ENCODE measurements at regions not wholly inside any gene's neighbourhood (a gene's known extent, or its start where the extent isn't known, plus 50 kb on each side); places are given as distances from the start of the nearest gene placed in this dataset.

DNA sequence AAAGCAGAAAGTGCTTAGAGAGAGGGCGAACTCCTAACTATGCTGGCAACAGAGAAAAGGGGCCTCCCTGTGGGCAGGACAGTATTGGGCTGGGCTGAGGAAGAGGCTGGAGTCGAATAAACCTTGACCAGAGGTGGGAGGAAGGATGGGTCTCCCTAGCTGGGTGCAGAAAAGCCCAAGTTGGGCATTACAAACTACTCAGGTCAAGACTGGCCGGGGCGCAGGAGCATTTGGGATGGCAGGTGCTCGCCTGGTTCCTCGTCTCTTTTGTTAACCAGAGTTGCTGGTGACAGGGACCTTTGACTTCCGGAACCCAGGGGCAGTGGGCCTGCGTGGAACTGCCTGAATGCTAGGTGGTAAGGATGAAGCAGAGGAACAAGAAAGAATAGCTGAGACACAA lies 80.3 kb upstream of the SHISAL1 start:
- TF ChIP-seq, protein P1, sequence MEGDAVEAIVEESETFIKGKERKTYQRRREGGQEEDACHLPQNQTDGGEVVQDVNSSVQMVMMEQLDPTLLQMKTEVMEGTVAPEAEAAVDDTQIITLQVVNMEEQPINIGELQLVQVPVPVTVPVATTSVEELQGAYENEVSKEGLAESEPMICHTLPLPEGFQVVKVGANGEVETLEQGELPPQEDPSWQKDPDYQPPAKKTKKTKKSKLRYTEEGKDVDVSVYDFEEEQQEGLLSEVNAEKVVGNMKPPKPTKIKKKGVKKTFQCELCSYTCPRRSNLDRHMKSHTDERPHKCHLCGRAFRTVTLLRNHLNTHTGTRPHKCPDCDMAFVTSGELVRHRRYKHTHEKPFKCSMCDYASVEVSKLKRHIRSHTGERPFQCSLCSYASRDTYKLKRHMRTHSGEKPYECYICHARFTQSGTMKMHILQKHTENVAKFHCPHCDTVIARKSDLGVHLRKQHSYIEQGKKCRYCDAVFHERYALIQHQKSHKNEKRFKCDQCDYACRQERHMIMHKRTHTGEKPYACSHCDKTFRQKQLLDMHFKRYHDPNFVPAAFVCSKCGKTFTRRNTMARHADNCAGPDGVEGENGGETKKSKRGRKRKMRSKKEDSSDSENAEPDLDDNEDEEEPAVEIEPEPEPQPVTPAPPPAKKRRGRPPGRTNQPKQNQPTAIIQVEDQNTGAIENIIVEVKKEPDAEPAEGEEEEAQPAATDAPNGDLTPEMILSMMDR (IDR thresholded peaks at IDR 0.05; ENCODE audit: insufficient read depth, low read length, poor library complexity, severe bottlenecking) = no peak
- Histone ChIP-seq H3K27me3 (replicated peaks; ENCODE audit: control insufficient read depth, insufficient read depth, low read length) (peaks cover 1% of the 10 kb centered on the region), H3K4me3 (replicated peaks; ENCODE audit: low read depth, low read length) (no peak overlapping the region), H3K36me3 (ENCODE audit: control insufficient read depth, insufficient read depth, low read length) (no peaks in the 10 kb centered on the region)
- DNase-seq (ENCODE audit: extremely low read depth, insufficient read length) = no peak

DNA sequence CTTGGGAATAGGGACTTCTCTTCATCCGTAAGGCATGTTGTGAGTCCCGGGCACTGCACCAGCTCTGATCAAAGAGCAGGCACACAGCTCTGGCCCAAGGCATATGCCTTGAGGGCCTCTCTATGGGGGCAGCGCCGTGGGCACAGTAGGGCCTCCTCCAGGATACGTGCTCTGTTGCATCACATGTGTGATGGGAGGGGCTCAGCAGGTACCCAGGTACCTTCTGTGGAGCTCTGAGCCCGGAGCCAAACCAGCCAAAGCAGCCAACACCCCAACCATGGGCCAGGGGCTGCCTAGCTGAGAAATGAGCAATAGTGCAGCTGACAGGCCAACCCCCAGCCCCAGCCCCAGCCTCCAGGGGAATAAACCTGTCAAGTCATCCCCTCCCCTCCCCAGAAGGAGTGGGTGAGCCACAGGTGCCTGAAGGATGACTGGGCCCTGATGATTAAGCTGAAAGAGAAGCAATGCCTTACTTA lies 79.7 kb upstream of the SHISAL1 start:
- peaks cover 1% of the 10 kb centered on the region for H3K27me3 ChIP-seq (replicated peaks; ENCODE audit: control insufficient read depth, insufficient read depth, low read length)
- TF ChIP-seq, protein P1 (IDR thresholded peaks at IDR 0.05; ENCODE audit: insufficient read depth, low read length, poor library complexity, severe bottlenecking) = no peak
- no peak overlapping the region for H3K4me3 ChIP-seq (replicated peaks; ENCODE audit: low read depth, low read length)
- no peaks in the 10 kb centered on the region for H3K36me3 ChIP-seq (ENCODE audit: control insufficient read depth, insufficient read depth, low read length)
- DNase-seq (ENCODE audit: extremely low read depth, insufficient read length) = no peak

DNA sequence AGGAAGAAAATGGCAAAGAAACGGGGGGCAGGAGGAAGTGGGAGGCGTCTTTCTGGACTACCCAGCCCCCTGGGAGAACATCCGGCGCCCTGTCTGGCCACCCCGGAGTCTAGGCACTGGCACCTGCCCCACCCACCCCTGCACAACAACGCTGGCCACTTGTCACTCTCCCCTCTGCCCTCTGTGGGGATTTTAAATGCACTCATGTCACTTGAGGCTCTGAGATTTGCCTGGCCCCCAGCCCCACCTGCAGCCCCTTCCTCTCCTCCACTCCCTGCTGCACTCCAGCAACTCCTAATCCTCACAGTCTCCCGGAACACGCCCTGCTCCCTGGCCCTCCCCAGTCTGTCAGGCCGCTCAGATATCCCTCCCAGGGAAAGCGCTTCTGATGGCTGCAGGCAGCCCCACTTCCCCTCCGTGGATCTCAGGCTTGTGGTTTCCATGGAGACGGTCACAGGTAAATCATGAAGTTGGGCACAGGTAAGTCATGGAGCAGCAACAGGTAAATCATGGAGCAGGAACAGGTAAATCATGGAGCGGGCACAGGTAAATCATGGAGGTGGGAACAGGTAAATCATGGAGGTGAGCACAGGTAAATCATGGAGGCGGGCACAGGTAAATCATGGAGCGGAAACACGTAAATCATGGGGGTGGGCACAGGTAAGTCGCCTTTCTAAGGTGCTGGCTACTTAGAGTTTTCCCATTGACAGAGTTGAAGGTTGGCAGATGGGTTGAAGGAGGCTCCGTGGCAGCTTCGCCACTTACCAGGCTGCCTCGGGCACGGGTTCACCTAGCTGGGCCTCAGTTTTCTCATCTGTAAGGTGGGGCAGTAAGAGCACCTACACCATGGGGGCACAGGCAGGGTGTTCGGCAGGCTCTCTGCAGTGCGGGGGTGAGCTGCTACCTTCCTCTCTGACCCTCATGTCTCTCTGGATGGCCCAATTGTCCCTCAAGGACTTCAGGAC lies 79.0 kb upstream of the SHISAL1 start:
- Histone ChIP-seq H3K4me3 (replicated peaks; ENCODE audit: low read depth, low read length) (no peak overlapping the region), H3K36me3 (ENCODE audit: control insufficient read depth, insufficient read depth, low read length) (no peaks in the 10 kb centered on the region), H3K27me3 (replicated peaks; ENCODE audit: control insufficient read depth, insufficient read depth, low read length) (peaks cover 1% of the 10 kb centered on the region)
- DNase-seq (ENCODE audit: extremely low read depth, insufficient read length) = no peak
- TF ChIP-seq, protein P1 (IDR thresholded peaks at IDR 0.05; ENCODE audit: insufficient read depth, low read length, poor library complexity, severe bottlenecking) = no peak

DNA sequence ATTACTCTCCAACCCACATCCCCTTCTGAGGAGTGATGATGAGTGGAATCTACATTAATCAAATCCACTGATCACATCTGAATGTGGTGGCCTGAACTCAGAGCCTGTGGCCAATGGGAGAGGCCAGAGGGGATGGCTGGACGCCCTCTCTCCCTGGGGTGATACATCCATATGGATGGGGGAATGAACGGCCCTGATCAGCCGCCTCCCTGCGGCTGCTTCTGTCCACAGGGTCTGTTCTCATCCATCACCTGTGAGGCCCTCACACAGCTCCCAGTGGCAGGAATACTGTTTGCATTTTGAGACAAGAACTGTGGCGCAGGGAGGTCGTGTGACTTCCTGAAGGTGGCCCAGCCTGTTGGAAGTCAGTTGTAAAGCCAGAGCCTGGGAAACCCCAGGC lies 78.3 kb upstream of the SHISAL1 start:
- no peak for DNase-seq (ENCODE audit: extremely low read depth, insufficient read length)
- Histone ChIP-seq H3K36me3 (ENCODE audit: control insufficient read depth, insufficient read depth, low read length) (no peaks in the 10 kb centered on the region), H3K27me3 (replicated peaks; ENCODE audit: control insufficient read depth, insufficient read depth, low read length) (peaks cover 1% of the 10 kb centered on the region), H3K4me3 (replicated peaks; ENCODE audit: low read depth, low read length) (no peak overlapping the region)
- TF ChIP-seq, protein P1 (IDR thresholded peaks at IDR 0.05; ENCODE audit: insufficient read depth, low read length, poor library complexity, severe bottlenecking) = no peak

DNA sequence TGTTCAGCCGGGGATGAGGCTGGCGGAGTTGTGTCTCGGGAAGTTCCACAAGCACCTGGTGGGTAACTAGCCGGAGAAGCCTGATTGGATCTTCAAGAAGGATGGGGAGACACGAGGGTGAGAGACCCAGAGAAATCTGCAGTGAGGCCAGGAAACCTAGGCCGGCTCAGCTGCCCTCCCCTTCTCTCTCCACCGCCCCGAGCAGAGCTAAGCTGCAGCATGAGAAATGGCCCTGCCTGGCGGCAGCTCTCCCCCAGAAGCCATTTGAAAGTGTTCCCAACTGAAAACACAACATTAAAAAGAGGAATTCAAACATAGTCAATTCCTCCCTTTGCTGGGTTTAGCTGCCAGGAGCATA lies 77.8 kb upstream of the SHISAL1 start:
- H3K4me3 ChIP-seq (replicated peaks; ENCODE audit: low read depth, low read length) = no peak overlapping the region
- TF ChIP-seq, protein P1 (IDR thresholded peaks at IDR 0.05; ENCODE audit: insufficient read depth, low read length, poor library complexity, severe bottlenecking) = no peak
- H3K27me3 ChIP-seq (replicated peaks; ENCODE audit: control insufficient read depth, insufficient read depth, low read length) = peaks cover 1% of the 10 kb centered on the region
- no peaks in the 10 kb centered on the region for H3K36me3 ChIP-seq (ENCODE audit: control insufficient read depth, insufficient read depth, low read length)
- DNase-seq (ENCODE audit: extremely low read depth, insufficient read length) = no peak

Data from GM06990 (cell line).